A549 (cell line): ENCODE measurements at regions not wholly inside any gene's neighbourhood (a gene's known extent, or its start where the extent isn't known, plus 50 kb on each side); places are given as distances from the start of the nearest gene placed in this dataset.
A peak's percentile ranks its signal among the peaks of the same experiment; 100 is the strongest.

Experiments used
- BHLHE40 ChIP-seq: IDR thresholded peaks from 2 replicates; pipeline ENCODE4 v1.6.1; 2012; ENCODE audit warnings: low read depth, low read length, inconsistent platforms
- CTCF ChIP-seq: fragments of >200 bp; sonication (Bioruptor Twin); formaldehyde crosslinking; IDR thresholded peaks from 3 replicates; pipeline ENCODE4 v1.5.1; 2016
- HDAC2 ChIP-seq: fragments of 200-600 bp; sonication (generic); IDR thresholded peaks from 2 replicates; pipeline ENCODE4 v1.6.1; 2016
- NFE2L2 ChIP-seq: fragments of 150-350 bp; conservative IDR thresholded peaks from 2 replicates; pipeline ENCODE4 v1.6.1; 2014; ENCODE audit warnings: low read length
- PHF8 ChIP-seq: fragments of 200-600 bp; sonication (generic); IDR thresholded peaks from 2 replicates; pipeline ENCODE4 v1.6.1; 2016; ENCODE audit warnings: low read depth, mild to moderate bottlenecking, antibody characterized with exemption, moderate library complexity, borderline replicate concordance
- POLR2A ChIP-seq: IDR thresholded peaks from 2 replicates; pipeline ENCODE4 v1.6.1; 2012; ENCODE audit warnings: mild to moderate bottlenecking, low read length
- SREBF2 ChIP-seq: fragments of 450-650 bp; IDR thresholded peaks from 2 replicates; pipeline ENCODE4 v1.6.1; 2014; ENCODE audit warnings: mild to moderate bottlenecking, moderate library complexity

- TF ChIP-seq SREBF2 (no peak), CTCF (peak; percentile 29; the same call in 1 of the 3 replicates), BHLHE40 (no peak), HDAC2 (no peak), PHF8 (no peak), NFE2L2 (no peak), POLR2A (no peak)
Observed at GRCh38 chr5:166961028-166961427, 1330.4 kb upstream of the WWC1 start.
